HG02759 (cell line): ENCODE measurements at regions not wholly inside any gene's neighbourhood (a gene's known extent, or its start where the extent isn't known, plus 50 kb on each side); places are given as distances from the start of the nearest gene placed in this dataset.
"Not testable (repeated sequence)": the region's sequence is repeated elsewhere in the genome, so short reads cannot be mapped to it uniquely, and the experiment has no call there.

Source experiments
- ATAC-seq: cut with Tn5 transposase; IDR thresholded peaks from one replicate; pipeline ENCODE4 v1.9.1; 2021; ENCODE audit warnings: mild to moderate bottlenecking, moderate library complexity; ENCODE audit not compliant: unreplicated experiment

DNA sequence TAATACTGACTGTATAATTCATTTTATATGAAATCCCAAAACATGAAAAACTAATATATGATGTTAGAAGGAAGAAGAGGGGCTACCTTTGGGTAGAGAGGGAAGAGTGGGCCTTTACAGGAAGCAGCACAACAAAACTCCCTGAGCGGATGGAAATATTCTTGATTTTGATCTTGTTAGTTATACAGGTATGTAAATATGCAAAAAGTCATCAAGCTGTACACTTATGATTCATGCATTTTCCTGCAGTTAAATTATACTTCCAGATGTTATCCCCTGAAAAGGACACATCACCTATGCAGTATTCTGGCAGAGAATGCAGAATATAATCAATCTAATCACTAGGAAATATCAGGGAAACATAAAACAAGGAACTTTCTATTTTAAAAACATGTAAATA, 249.4 kb upstream of the MGAT5 start:
- no peak for ATAC-seq

DNA sequence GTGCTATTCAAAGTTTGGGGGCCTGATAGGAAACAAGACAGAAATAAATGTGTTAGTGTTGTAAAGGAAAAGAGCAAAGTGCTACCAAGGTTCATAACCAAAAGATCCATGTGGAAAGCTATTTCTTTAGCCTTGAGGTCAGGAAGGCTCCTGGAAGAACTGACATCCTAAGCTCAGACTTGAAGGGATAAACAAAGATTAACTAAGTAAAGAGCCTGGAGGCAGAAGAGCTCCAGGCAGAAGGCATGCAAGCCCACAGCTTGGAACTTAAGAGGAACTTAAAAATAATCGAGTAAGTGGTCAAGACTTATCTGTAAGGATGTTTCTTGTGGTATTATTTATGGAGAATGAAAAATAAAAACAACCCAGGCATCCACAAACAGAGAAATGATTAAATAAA, 245.0 kb upstream of the MGAT5 start:
- ATAC-seq = no peak

DNA sequence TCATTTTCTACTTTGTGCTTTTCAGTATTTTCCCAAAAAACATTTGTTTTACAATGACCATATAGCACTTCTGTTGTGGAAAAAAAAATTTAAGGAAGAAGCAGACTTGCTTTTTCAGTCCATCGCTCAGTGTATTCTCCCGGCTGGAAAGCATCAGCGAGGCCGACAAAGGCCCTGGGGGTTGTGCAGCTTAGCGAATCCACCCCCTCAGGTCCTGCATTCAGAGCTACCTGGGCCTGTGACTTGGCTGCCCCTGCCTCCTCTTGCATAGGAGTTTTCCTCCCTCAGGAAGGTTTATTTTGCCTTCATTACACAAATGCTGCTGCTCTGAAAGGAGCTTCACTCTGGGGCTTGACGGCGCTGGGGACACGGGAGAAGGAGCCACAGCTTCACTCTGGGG, 244.4 kb upstream of the MGAT5 start:
- ATAC-seq = no peak

DNA sequence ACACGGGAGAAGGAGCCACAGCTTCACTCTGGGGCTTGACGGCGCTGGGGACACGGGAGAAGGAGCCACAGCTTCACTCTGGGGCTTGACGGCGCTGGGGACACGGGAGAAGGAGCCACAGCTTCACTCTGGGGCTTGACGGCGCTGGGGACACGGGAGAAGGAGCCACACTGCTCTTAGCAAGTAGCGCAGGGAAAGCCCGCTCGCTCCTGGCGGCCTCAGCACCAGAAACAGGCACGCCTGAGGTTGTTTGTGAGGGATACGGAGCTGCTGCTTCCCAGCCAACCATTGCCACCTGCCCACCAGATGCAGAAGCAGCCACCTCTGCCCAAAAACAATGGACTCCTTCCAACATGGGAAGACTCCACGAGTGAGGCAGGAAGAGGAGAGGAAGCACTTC, 244.0 kb upstream of the MGAT5 start:
- ATAC-seq = not testable (repeated sequence)

DNA sequence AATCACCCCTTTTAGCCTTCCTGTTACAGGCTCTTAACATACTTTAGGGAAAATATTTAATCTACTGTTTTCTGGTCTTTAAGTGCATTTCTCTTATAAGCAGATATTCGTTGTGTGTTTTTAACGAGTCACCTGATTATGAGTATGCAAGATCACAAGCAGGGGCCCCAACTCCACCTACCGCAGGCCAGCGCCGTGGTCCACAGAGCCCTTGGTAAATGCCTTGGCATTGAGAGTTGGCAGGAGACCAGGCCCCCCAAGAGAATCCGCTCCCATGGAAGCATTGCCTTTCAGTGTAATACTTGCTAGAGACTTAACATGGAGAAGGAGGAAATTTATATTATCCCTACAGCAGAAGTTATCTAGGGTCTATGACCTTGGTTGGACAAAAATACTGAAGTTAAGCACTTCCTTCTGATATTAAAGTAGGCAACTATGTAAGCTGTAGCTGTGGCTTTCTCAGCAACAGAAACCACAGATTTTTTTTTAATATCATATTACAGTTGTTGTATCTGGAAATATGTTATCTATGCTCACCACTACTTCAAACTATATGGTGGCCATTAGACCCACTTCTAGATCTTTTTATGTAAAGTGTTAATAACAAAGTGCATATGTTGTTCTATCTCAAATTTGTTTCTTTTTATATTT, 241.8 kb upstream of the MGAT5 start:
- no peak for ATAC-seq

DNA sequence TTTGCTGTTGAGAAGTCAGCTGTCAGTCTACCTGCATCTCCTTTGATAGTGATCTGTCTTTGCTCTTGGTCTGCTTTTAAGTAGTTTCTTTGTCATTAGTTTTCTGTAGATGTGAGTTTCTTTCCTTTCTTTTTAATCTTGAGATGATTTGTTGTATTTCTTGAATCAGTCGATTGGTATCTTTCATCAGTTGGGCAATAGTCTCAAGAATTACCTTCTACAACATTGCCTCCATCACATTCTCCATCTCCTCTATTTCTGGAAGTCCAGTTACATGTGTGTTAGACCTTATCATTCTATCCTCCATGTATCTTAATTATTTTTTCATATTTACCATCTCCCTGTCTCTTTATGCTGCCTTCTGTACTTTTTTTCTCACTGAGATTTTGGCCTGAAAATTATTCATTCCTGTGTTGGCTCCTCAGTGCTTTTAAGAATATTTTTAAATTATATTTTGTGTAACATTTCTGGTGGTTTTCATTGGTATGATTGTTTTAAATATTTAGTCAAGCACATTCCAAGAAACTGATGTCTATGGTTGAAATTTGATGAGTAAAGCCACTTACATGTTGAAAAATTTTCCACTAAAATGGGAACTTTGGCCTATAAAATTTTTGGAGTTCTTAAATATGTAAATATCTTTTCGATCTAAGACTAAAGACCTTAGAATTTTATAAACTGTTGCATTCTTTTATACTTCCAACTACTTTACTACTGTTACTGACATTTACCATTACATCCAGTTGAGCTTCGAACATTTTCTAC, 239.5 kb upstream of the MGAT5 start:
- no peak for ATAC-seq

DNA sequence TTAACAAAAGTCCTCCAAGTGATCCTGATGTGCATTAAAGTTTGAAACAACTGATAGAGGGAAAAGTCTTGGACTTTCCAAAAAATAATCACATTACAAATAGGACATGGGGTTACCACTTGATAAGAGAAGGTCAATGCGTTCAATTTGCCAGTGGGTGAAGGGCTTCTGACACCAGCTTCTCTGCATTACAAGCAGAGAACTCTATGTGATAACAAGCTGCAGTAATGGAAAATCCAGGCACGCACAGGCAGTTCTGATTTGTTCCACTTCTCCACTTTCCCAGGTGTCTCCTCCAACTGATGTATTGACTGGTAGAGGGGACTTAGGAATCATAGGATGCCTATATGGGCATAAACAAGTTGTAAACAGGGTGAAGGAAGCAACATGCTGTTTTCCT, 234.0 kb upstream of the MGAT5 start:
- ATAC-seq = no peak

DNA sequence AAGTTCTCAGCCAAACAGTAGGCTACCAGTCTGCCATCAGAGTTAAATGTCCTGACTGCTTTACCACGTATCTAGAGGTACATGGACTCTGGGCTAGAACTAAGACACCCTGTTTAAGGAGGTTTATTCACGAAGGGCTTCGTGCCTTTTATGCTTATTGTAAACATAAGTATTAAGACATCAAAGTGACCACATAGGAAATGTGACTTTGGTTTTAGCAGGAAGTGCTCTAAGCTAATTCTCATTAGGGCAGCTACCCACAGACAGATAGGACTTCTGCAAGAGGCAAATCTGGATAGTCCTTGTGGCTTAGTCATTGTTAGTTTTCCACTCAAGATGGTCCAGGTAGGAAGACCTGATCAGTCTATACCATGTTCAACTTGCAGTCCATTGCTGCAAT, 233.3 kb upstream of the MGAT5 start:
- ATAC-seq = no peak

DNA sequence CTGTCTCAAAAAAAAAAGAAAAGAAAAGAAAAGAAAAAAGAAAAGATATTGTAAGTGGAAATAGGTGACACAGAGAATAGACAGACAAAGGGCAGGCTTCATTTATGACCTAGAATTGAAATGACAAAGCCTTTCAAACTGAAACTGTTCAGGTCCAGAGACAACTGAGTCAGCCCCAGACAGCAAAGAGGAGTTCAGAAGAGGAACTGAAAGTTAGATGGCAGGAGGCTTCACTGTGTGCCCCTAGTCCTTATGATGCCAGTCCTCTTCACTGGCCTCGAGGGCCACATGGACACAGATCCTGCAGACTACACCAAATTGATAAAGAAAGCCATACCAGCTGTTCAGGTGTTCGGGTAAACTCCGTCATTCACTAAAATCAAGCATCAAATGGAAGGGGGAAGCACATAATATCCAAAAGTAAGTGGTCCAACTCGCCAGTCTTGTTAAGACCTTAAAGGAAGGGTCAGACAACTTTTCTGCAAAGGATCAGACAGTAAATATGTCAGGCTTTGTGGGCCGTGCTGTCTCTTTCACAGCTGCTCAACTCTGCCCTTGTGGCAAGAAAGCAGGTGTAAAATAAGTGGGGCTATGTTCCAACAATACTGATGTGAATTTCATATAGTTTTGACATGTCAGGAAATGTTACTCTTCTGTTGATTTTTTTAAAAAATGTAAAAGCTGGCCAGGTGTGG, 231.9 kb upstream of the MGAT5 start:
- peak; percentile 98 for ATAC-seq

DNA sequence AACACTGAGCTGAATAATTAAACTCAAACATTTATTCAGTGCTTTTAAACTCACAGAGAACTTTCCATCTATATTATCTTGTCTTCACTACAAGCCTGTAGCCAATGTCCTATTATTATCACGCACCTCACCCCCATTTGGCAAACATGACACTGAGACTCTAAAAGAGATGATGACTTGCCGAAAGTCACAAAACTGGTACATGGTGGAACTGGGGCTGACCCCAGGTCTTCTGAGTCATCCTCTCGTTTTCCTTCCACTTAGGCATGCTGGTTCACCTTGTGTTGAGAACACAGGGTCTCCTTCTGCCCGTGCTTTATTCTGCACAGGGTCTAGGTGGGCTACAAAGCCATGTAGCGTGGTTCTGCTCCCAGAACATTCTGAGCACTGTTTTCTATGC, 230.0 kb upstream of the MGAT5 start:
- no peak for ATAC-seq

DNA sequence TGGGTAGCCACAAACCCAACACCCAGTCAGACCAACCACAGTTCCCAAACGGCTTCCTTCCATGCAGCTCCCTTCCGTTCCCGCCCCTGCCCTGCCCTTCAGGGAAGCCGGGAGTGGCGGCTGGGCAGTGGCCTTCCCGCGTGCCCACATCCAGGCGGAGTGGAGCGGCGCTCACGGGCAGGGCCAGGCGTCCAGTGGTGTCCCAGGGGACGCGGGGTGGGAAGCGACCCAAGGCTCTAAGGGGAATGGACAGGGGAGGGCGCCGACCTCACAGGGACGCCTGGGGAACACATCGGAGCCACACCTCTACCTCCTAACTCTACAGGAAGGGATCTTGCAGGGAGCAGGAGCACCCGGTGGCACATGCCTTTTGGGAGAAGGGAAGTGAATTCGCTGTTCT, 225.9 kb upstream of the MGAT5 start:
- no peak for ATAC-seq

DNA sequence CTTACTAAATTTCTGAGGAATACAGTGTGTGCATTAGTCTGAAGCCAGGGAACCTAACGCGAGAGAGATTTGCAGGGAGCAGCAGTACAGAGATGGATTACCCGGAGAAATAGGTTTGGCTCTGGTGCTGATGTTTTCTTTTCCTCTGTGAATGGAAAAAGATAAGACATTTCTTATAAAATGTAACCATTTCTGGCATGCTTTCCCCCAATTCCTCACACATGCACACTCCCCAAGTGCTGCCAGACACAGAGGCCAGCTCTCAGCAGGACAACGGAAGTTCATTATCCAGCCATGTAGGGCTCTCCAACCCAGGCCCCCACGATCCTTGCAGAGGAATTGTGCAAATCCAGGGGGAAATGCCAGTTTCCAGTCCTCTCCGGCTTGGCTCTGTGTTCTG, 224.5 kb upstream of the MGAT5 start:
- ATAC-seq = no peak

DNA sequence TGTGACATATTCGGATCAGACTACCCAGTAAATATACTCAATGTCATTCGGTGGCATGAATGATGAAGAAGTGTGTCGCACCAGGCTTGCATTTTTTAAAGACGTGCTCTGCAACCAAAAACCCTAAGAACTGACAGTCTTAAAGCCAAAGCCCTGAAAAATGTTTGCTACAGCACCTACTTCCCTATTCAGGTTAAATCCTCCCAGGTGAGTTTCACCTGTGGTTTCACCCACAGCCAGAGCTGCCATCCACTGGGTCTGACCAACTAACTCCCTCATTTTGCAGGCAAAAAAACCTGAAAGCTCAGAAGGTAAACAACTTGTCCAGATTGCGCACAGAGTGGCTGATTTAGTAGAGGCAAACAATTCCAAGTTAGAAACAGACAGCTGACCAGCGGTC, 222.3 kb upstream of the MGAT5 start:
- ATAC-seq = no peak

DNA sequence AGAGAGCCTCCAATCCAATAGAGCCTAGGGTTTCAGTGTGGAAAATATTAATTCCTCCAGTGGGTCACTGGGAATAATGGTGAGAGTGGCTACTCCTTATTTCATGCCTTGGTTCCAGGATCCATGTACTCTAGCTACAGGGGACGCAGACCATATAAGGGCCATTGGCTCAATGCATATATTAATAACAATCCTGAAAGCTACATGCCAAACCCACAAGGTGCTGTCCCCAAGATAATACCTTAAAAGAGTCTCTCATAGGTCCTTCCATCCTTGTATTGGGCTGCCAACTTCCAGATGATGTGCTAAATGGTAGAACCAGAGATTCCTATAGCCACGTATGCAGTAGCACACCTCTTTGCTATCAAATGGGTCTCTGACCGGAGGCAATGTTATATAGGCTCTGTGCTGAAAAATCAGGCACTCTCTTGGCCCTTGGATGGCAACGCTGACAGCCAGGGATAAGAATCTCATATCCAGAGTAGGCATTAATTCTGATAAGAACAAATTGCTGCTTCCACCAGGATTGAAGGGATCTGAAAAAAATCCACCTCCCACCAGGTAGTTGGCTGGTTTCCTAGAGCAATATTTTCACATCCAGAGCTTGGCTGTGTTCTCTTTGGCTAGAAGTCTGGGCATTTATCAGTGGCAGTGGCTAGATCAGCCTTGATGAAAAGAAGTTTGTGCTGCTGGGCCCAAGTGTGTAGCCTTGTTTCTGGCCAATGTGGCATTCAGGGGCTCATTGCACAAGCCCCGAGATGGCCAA, 218.1 kb upstream of the MGAT5 start:
- no peak for ATAC-seq

DNA sequence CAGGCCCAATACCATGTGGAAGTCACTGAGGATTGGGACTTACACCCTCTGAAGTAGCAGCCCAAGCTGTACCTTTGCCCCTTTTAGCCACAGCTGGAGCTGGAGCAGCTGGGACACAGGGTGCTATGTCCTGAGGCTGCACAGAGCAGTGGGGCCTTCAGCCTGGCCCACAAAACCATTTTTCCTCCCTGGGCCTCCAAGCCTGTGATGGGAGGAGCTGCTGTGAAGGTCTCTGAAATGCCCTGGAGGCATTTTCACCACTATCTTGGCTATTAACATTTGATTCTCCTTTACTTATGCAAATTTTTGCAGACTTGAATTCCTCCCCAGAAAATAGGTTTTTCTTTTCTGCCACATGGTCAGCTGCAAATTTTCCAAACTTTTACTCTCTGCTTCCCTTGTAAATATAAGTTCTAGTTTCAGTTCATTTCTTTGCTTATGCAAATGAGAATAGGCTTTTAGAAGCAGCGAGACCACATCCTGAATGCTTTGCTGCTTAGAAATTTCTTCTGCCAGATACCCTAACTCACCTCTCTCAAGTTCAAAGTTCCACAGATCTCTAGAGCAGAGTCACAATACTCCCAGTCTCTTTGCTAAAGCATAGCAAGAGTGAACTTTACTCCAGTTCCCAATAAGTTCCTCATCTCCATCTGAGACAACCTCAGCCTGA, 213.8 kb upstream of the MGAT5 start:
- ATAC-seq = peak; percentile 69

DNA sequence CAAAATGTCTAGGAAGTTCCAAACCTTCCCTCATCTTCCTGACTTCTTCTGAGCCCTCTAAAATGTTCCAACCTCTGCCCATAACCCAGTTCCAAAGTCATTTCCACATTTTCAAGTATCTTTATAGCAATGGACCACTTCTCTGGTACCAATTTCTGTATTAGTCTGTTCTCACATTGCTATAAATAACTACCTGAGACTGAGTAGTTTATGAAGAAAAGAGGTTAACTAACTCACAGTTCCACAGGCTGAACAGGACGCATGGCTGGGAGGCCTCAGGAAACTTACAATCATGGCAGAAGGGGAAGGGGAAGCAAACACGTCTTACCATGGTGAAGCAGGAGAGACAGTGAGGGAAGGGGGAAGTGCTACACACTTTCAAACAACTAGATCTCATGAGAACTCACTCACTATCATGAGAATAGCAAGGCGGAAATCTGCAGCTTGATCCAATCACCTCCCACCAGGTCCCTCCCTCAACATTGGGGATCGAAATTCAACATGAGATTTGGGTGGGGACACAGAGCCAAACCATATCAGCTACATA, 213.2 kb upstream of the MGAT5 start:
- not testable (repeated sequence) for ATAC-seq

DNA sequence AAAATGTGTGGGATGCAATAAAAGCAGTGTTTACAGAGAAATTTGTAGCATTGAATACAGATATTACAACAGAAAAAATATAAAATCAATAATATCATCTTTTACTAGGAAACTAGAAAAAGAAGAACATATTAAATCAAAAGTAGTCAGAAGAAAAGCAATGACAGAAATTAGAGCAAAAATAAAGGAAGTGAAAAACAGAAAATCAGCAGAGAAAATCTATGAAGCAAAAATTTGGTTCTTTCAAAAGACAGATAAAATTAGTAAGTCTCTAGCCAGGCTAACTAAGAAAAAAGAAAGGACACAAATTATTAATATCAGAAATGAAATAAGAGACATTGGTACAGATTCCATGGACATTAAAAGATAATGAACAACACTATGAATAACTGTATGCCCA, 212.0 kb upstream of the MGAT5 start:
- ATAC-seq = no peak

DNA sequence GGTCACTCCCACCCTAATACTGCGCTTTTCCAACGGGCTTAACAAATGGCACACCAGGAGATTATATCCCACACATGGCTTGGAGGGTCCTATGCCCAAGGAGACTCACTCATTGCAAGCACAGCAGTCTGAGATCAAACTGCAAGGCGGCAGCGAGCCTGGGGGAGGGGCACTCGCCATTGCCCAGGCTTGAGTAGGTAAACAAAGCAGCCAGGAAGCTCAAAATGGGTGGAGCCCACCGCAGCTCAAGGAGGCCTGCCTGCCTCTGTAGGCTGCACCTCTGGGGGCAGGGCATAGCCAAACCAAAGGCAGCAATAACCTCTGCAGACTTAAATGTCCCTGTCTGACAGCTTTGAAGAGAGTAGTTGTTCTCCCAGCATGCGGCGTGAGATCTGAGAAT, 210.8 kb upstream of the MGAT5 start:
- not testable (repeated sequence) for ATAC-seq

DNA sequence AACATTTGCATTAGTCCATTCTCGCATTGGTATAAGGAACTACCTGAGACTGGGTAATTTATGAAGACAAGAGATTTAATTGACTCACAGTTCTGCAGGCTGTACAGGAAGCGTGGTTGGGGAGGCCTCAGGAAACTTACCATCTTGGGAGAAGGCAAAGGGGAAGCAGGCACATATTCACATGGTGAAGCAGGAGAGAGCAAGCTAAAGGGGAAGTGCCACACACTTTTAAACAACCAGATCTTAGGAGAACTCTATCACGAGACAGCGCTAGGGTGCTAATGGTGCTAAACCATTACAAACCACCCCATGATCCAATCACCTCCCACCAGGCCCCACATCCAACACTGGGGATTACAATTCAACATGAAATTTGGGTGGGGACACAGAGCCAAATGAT, 201.7 kb upstream of the MGAT5 start:
- no peak for ATAC-seq

DNA sequence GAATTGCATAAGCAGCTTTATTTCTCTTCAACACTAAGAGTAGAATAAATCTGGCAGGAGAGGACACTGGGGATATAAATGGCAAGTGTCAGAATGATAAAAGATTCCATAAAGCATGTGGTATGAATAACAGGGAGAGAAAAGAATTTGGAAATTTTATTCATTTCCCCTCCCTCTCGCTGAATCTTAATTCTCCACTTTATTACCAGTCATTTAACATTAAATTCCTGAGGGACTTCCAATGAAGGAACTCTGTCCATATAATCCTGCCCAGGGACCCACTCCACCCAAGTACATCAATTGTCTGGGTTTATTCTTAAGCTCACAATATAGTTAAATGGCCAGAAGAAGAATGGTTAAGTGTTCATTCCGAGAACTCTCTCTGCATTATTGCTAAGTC, 197.7 kb upstream of the MGAT5 start:
- no peak for ATAC-seq

DNA sequence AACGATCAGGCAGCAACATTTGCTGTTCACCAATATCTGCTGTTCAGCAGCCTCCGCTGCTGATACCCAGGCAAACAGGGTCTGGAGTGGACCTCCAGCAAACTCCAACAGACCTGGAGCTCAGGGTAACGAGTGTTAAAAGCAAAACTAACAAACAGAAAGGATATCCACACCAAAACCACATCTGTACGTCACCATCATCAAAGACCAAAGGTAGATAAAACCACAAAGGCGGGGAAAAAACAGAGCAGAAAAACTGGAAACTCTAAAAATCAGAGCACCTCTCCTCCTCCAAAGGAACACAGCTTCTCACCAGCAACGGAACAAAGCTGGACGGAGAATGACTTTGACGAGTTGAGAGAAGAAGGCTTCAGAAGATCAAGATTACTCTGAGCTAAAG, 192.8 kb upstream of the MGAT5 start:
- not testable (repeated sequence) for ATAC-seq
